Activated B cell treated with CpG ODN at 0.5 μM for 24 hours (primary cell): ENCODE measurements at regions not wholly inside any gene's neighbourhood (a gene's known extent, or its start where the extent isn't known, plus 50 kb on each side); places are given as distances from the start of the nearest gene placed in this dataset.

Experiments
- ATAC-seq: fragments of 200-7000 bp; cut with Tn5 transposase; one replicate; pipeline ENCODE4 v1.10.0; 2021; ENCODE audit warnings: low read depth, mild to moderate bottlenecking, moderate library complexity
- CTCF ChIA-PET: fragments of 350-600 bp; sonication (Branson Sonifier 250); formaldehyde crosslinking; loops from one replicate; lab custom pipeline; 2021; ENCODE audit warnings: antibody characterized with exemption; lab: Charles Lee
- POLR2A ChIA-PET: fragments of 350-600 bp; sonication (Branson Sonifier 250); formaldehyde crosslinking; loops from one replicate; lab custom pipeline; 2021; ENCODE audit warnings: antibody characterized with exemption; lab: Charles Lee
- DNase-seq: peaks from one replicate; pipeline ENCODE4 v3.0.0; 2022
- H3K27ac Mint-ChIP-seq: one replicate; pipeline ENCODE4 v1.8.0; 2020; ENCODE audit warnings: mixed read lengths
- H3K27me3 Mint-ChIP-seq: one replicate; pipeline ENCODE4 v1.8.0; 2021; ENCODE audit warnings: mixed read lengths
- H3K36me3 Mint-ChIP-seq: one replicate; pipeline ENCODE4 v1.8.0; 2021; ENCODE audit warnings: low read depth, mixed read lengths
- H3K4me1 Mint-ChIP-seq: one replicate; pipeline ENCODE4 v1.8.0; 2021; ENCODE audit warnings: mixed read lengths
- H3K4me3 Mint-ChIP-seq: one replicate; pipeline ENCODE4 v1.8.0; 2020; ENCODE audit warnings: mild to moderate bottlenecking, mixed read lengths
- H3K9me3 Mint-ChIP-seq: one replicate; pipeline ENCODE4 v1.8.0; 2020; ENCODE audit warnings: mixed read lengths
- intact Hi-C: fragments of 100-400 bp; cut with micrococcal nuclease; formaldehyde crosslinking; loops from one replicate; pipeline ENCODE4 v1.15.1; 2024
- TF ChIP-seq, protein P1 (sequence below): fragments of 200-600 bp; IDR thresholded peaks from one replicate; pipeline ENCODE4 v1.8.0; 2022; ENCODE audit warnings: antibody characterized with exemption, mild to moderate bottlenecking

DNA sequence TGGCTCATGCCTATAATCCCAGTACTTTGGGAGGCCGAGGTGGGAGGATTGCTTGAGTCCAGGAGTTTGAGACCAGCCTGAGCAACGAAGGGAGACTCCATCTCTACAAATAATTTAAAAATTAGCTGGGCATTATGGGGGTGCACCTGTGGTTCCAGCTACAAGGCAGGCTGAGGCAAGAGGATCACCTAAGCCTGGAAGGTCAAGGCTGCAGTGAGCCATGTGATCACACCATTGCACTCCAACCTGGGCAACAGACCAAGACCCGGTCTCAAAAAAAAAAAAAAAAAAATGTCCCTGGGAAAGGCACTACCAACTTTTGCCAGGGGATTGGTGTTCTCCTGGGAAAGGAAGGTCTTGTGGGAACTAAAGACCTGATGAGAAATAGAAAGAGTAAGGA lies 134.2 kb upstream of the AUTS2 start:
- TF ChIP-seq, protein P1, sequence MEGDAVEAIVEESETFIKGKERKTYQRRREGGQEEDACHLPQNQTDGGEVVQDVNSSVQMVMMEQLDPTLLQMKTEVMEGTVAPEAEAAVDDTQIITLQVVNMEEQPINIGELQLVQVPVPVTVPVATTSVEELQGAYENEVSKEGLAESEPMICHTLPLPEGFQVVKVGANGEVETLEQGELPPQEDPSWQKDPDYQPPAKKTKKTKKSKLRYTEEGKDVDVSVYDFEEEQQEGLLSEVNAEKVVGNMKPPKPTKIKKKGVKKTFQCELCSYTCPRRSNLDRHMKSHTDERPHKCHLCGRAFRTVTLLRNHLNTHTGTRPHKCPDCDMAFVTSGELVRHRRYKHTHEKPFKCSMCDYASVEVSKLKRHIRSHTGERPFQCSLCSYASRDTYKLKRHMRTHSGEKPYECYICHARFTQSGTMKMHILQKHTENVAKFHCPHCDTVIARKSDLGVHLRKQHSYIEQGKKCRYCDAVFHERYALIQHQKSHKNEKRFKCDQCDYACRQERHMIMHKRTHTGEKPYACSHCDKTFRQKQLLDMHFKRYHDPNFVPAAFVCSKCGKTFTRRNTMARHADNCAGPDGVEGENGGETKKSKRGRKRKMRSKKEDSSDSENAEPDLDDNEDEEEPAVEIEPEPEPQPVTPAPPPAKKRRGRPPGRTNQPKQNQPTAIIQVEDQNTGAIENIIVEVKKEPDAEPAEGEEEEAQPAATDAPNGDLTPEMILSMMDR, result no peak
- Mint-ChIP-seq H3K36me3 (no peaks in the 10 kb centered on the region), H3K27me3 (no peaks in the 10 kb centered on the region), H3K4me1 (no peaks in the 10 kb centered on the region), H3K9me3 (peaks cover 9% of the 10 kb centered on the region), H3K4me3 (no peak overlapping the region), H3K27ac (no peak overlapping the region)
- DNase-seq (no peak), ATAC-seq (no peak)
- intact Hi-C loops, result no loop called here
- ChIA-PET POLR2A (no interaction called here), CTCF (no interaction called here)

DNA sequence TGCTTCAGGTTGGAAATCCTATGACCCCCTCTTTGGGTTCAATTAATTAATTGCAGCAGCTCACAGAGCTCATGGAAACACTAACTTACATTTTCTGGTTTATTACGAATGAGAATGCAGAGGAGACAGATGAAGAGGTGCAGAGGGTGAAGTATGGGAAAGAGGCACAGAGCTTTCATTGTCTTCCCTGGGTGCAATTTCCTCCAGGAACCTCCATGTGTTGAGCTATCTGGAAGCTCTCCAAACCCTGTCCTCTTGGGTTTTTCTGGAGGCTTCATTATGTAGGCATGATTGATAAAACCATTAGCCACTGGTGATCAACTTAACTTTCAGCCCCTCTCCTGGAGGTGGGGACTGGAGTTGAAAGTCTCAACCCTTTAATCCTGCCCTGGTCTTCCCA lies 133.0 kb upstream of the AUTS2 start:
- POLR2A ChIA-PET, result no interaction called here
- CTCF ChIA-PET, result no interaction called here
- DNase-seq, result no peak
- no peaks in the 10 kb centered on the region for H3K36me3 Mint-ChIP-seq
- H3K9me3 Mint-ChIP-seq, result peaks cover 15% of the 10 kb centered on the region
- H3K4me1 Mint-ChIP-seq, result no peaks in the 10 kb centered on the region
- H3K4me3 Mint-ChIP-seq, result no peak overlapping the region
- H3K27ac Mint-ChIP-seq, result no peak overlapping the region
- intact Hi-C loops, result no loop called here
- ATAC-seq, result no peak
- TF ChIP-seq, protein P1, result no peak
- H3K27me3 Mint-ChIP-seq, result no peaks in the 10 kb centered on the region

DNA sequence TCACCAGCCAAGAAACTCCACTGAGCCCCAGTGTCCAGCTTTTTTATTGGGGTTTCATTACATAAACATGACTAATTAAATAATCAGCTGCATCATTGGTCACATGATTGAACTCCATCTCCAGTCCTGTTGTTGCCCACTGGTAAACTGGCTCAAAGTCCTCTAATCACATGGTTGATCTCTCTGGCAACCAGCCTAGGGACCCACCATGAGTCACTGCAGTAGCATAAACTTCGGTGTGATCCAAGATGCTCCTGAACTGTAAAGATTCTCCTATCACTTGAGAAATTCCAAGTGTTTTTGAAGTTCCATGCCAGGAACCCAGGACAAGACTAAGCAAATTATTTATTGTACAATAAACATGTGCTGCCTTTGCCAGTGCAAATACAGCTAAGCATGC lies 130.4 kb upstream of the AUTS2 start:
- POLR2A ChIA-PET, result no interaction called here

DNA sequence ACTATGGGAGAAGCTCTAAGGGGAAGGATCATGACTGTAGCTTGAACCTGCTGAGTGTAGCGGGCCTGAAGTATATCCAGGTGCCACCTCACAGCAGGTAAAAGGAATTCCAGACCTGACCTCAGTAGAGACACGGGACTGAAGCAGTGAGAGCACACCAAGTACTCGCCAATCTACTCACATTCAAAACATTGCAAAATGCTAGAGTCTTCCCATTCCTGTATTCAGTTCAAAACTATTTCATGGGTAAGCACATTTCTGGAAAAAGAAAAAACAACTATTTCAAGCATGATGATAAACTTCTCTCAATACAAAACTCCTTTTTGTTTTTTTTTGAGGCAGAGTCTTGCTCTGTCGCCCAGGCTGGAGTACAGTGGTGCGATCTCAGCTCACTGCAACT lies 121.9 kb upstream of the AUTS2 start:
- Mint-ChIP-seq H3K27ac (no peak overlapping the region), H3K27me3 (no peaks in the 10 kb centered on the region), H3K4me1 (no peaks in the 10 kb centered on the region), H3K36me3 (no peaks in the 10 kb centered on the region), H3K4me3 (no peak overlapping the region), H3K9me3 (no peaks in the 10 kb centered on the region)
- intact Hi-C loops, result no loop called here
- CTCF ChIA-PET, result no interaction called here
- ATAC-seq (no peak), DNase-seq (no peak)
- POLR2A ChIA-PET, result no interaction called here
- TF ChIP-seq, protein P1, result no peak

More for the DNA sequence above, 130.4 kb upstream of the AUTS2 start:
- Mint-ChIP-seq H3K27ac (no peak overlapping the region), H3K27me3 (no peaks in the 10 kb centered on the region), H3K4me1 (no peaks in the 10 kb centered on the region), H3K9me3 (peaks cover 15% of the 10 kb centered on the region), H3K4me3 (no peak overlapping the region), H3K36me3 (no peaks in the 10 kb centered on the region)
- TF ChIP-seq, protein P1, result no peak
- intact Hi-C loops, result no loop called here
- DNase-seq, result no peak
- no peak for ATAC-seq
- CTCF ChIA-PET, result interaction anchor here (0.7 kb wide), 1 partner anchor 1318 kb away, joined by 3 read pairs; no protein-coding TSS in a partner anchor

DNA sequence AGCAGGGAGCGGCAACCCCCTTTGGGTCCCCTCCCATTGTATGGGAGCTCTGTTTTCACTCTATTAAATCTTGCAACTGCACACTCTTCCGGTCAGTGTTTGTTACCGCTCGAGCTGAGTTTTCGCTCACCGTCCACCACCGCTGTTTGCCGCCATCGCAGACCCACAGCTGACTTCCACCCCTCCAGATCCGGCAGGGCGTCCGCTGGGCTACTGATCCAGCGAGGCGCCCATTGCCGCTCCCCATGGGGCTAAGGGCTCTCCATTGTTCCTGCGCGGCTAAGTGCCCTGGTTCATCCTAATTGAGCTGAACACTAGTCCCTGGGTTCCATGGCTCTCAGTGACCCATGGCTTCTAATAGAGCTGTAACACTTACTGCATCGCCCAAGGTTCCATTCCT lies 115.6 kb upstream of the AUTS2 start:
- POLR2A ChIA-PET, result no interaction called here
- Mint-ChIP-seq H3K36me3 (no peaks in the 10 kb centered on the region), H3K27me3 (no peaks in the 10 kb centered on the region), H3K9me3 (no peaks in the 10 kb centered on the region), H3K27ac (no peak overlapping the region), H3K4me3 (no peak overlapping the region), H3K4me1 (no peaks in the 10 kb centered on the region)
- intact Hi-C loops, result no loop called here
- DNase-seq (no peak), ATAC-seq (no peak)
- TF ChIP-seq, protein P1, result no peak
- CTCF ChIA-PET, result no interaction called here
